DND-41 (cell line): ENCODE measurements at regions not wholly inside any gene's neighbourhood (a gene's known extent, or its start where the extent isn't known, plus 50 kb on each side); places are given as distances from the start of the nearest gene placed in this dataset.

Source experiments
- ATAC-seq: fragments of 200-7000 bp; cut with Tn5 transposase; 3 replicates; pipeline ENCODE4 v1.9.1; 2021; ENCODE audit warnings: low read depth; ENCODE audit not compliant: insufficient read depth
- DNase-seq: peaks from one replicate; pipeline ENCODE4 v3.0.0-alpha.2; 2020
- H2AFZ ChIP-seq: 2 replicates; pipeline ENCODE4 v1.6.0; 2012; ENCODE audit warnings: low read depth, low read length
- H3K27ac ChIP-seq: 2 replicates; pipeline ENCODE4 v1.5.1; 2012; ENCODE audit warnings: low read length, inconsistent platforms
- H3K27me3 ChIP-seq: fragments of 200-600 bp; sonication (generic); 2 replicates; pipeline ENCODE4 v1.6.0; 2012; ENCODE audit warnings: low read length, mild to moderate bottlenecking, inconsistent platforms; ENCODE audit not compliant: insufficient read depth, poor library complexity
- H3K36me3 ChIP-seq: 2 replicates; pipeline ENCODE4 v1.5.1; 2012; ENCODE audit warnings: low read length, inconsistent platforms; ENCODE audit not compliant: insufficient read depth
- H3K4me1 ChIP-seq: 2 replicates; pipeline ENCODE4 v1.5.1; 2012; ENCODE audit warnings: mild to moderate bottlenecking, low read length; ENCODE audit not compliant: insufficient read depth
- H3K4me2 ChIP-seq: 2 replicates; pipeline ENCODE4 v1.6.0; 2012; ENCODE audit warnings: mild to moderate bottlenecking, moderate library complexity, low read length, inconsistent platforms; ENCODE audit not compliant: insufficient read depth
- H3K4me3 ChIP-seq, 2 experiments: fragments of 200-600 bp in 1 of 2; shearing (Covaris generic) in 1 of 2; 2 replicates each; pipeline ENCODE4 v1.5.1; 2012 to 2016; ENCODE audit warnings: inconsistent platforms in 2 of 2, low read length in 2 of 2, mild to moderate bottlenecking in 2 of 2, low read depth in 1 of 2, moderate library complexity in 1 of 2
- H3K79me2 ChIP-seq: 2 replicates; pipeline ENCODE4 v1.6.0; 2012; ENCODE audit warnings: low read length, inconsistent platforms; ENCODE audit not compliant: insufficient read depth
- H3K9ac ChIP-seq: 2 replicates; pipeline ENCODE4 v1.6.0; 2012; ENCODE audit warnings: low read depth, mild to moderate bottlenecking, inconsistent platforms, low read length, moderate library complexity
- H3K9me3 ChIP-seq: 2 replicates; pipeline ENCODE4 v1.5.1; 2012; ENCODE audit warnings: low read length, moderate library complexity, mild to moderate bottlenecking, inconsistent platforms; ENCODE audit not compliant: insufficient read depth, severe bottlenecking
- H4K20me1 ChIP-seq: 2 replicates; pipeline ENCODE4 v1.6.0; 2012; ENCODE audit warnings: low read length; ENCODE audit not compliant: insufficient read depth
- EZH2 ChIP-seq: IDR thresholded peaks from 3 replicates; pipeline ENCODE4 v1.6.1; 2012; ENCODE audit warnings: borderline replicate concordance, low read depth, mild to moderate bottlenecking, moderate library complexity, low read length, inconsistent platforms; ENCODE audit not compliant: severe bottlenecking
- TF ChIP-seq, protein P1 (sequence below): IDR thresholded peaks from 2 replicates; pipeline ENCODE4 v1.5.1; 2012; ENCODE audit warnings: borderline replicate concordance, low read length, moderate library complexity, mild to moderate bottlenecking; ENCODE audit not compliant: poor library complexity, severe bottlenecking; ENCODE audit errors: extremely low read depth

DNA sequence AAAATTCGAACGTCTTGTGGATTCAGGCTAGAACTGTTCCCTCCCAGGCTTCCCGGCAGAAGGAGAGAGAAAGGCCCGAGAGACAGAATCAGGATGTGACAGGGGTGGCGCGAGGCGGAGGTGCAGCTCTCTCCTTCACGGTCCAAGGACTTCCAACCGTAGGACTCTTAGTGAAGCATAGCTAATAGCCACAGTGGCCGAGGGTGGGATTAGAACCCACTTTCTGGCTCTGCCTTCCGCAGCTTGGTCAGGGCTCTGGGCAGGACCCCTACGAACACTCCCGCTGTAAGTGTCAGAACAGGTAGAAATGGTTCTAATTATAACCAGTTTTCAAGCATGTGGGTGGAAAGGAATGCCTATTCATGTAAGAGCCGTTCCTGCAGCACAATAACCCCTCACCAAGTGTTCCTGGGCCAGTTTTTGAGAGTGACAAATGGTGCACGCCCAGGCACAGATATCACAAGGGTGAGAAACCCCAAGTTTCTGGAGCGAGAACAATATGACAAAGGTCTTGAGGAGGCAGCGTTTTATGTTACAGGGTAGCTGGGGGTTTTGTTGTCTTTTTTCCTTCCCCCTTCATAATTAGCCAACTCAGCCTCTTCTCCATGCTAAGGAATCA lies 86.4 kb downstream of the SYF2 start:
- Histone ChIP-seq H3K36me3 (no peaks in the 10 kb centered on the region), H3K4me2 (no peak overlapping the region), H3K4me3 (no peak overlapping the region), H2AFZ (no peak overlapping the region), H3K4me1 (no peaks in the 10 kb centered on the region), H3K9ac (no peak overlapping the region), H3K27me3 (peaks cover 16% of the 10 kb centered on the region), H4K20me1 (no peaks in the 10 kb centered on the region), H3K79me2 (no peaks in the 10 kb centered on the region), H3K9me3 (no peaks in the 10 kb centered on the region), H3K27ac (no peak overlapping the region)
- DNase-seq (no peak), ATAC-seq (no peak)
- TF ChIP-seq EZH2: no peak
- TF ChIP-seq, protein P1, sequence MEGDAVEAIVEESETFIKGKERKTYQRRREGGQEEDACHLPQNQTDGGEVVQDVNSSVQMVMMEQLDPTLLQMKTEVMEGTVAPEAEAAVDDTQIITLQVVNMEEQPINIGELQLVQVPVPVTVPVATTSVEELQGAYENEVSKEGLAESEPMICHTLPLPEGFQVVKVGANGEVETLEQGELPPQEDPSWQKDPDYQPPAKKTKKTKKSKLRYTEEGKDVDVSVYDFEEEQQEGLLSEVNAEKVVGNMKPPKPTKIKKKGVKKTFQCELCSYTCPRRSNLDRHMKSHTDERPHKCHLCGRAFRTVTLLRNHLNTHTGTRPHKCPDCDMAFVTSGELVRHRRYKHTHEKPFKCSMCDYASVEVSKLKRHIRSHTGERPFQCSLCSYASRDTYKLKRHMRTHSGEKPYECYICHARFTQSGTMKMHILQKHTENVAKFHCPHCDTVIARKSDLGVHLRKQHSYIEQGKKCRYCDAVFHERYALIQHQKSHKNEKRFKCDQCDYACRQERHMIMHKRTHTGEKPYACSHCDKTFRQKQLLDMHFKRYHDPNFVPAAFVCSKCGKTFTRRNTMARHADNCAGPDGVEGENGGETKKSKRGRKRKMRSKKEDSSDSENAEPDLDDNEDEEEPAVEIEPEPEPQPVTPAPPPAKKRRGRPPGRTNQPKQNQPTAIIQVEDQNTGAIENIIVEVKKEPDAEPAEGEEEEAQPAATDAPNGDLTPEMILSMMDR: no peak

DNA sequence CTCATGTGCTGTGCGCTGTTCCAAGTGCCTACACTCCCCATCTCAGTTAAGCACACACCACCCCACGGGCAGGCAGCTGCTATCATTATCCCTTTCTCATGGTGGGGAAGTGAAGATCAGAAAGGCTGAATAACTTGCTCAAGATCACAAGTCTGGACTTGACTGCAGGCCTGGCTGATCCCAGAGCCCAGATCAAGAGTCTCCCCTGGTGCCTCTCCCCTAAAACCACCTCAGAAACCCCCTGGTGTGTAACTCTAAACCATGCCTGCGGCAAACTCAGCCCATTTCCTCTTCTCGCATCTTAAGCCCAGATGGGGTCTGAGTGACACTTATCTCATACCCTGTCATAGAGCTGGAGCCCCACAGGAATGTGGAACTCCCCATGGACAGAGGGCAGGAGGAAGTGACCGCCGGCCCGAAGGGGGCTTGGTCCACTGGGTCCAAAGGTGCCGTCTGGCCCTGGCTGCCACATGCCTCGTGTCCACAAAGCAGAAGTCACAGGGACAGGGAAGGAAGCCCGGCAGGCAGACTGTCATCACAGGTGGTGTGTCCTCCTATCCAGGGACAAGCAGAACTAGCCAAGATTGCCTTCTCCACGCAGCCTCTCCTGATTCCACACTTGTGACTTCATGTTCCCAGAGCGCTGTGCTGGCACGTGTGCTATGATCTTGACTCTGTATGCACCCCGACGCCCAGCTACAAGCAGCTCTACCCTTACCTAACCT lies 92.1 kb downstream of the SYF2 start:
- H3K9ac ChIP-seq: no peak overlapping the region
- DNase-seq: peak; percentile 71
- H3K9me3 ChIP-seq: no peaks in the 10 kb centered on the region
- no peaks in the 10 kb centered on the region for H3K36me3 ChIP-seq
- ATAC-seq: peak; percentile 94
- H3K4me1 ChIP-seq: peaks cover 16% of the 10 kb centered on the region
- H4K20me1 ChIP-seq: no peaks in the 10 kb centered on the region
- no peaks in the 10 kb centered on the region for H3K79me2 ChIP-seq
- no peak overlapping the region for H3K4me3 ChIP-seq
- TF ChIP-seq, protein P1: no peak
- H3K27me3 ChIP-seq: peaks cover 10% of the 10 kb centered on the region
- H3K27ac ChIP-seq: no peak overlapping the region
- H2AFZ ChIP-seq: no peak overlapping the region
- peak overlapping the region; percentile 17; the same call in 1 of the 2 replicates for H3K4me2 ChIP-seq

DNA sequence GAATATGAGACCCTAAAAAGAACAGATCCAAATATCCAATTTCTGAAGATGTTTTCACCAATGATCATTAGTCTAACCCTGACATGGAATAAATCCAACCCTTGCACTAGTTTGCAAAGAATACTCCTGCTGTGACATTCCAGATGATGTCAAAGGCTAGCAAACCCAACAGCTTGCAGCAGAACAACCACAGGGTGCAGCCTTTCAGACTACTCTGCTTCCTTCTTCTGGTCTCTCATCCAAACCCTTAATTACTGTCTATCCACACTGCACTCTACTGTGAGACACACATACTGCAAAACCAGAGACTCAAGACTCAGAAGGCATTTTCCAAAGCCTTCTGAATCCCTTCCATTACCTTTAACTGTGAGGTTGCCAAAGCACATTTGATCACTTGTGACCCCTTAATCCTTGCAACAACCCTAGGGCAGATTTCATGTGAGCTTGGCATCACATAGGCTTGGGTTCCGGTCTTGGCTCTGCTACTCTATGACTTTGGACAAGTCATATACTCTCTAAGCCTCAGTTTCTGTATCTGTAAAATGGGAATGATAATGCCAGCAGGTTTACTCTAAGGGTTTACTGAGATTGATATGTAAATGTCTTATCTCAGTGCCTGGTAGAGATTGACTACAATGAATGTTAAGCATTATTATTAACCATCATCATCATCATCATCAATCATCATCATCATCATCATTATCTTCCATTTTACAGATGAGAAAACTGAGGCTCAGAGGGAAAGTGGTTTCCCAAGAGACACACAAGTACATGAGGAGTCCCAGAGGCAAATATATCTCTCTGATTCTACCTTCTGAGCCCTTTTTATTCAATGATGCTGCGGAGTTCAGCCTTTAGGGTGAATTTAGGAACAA lies 94.5 kb downstream of the SYF2 start:
- DNase-seq (no peak), ATAC-seq (no peak)
- H3K27me3 ChIP-seq: peaks cover 9% of the 10 kb centered on the region
- no peaks in the 10 kb centered on the region for H4K20me1 ChIP-seq
- H3K4me3 ChIP-seq: no peak overlapping the region
- H2AFZ ChIP-seq: no peak overlapping the region
- H3K27ac ChIP-seq: no peak overlapping the region
- H3K4me1 ChIP-seq: peaks cover 16% of the 10 kb centered on the region
- H3K9me3 ChIP-seq: no peaks in the 10 kb centered on the region
- no peak overlapping the region for H3K4me2 ChIP-seq
- TF ChIP-seq, protein P1: no peak
- no peak for TF ChIP-seq EZH2
- H3K36me3 ChIP-seq: no peaks in the 10 kb centered on the region
- H3K9ac ChIP-seq: no peak overlapping the region
- H3K79me2 ChIP-seq: no peaks in the 10 kb centered on the region
